ENCODE measurements at regions not wholly inside any gene's neighbourhood (a gene's known extent, or its start where the extent isn't known, plus 50 kb on each side); places are given as distances from the start of the nearest gene placed in this dataset.

DNA sequence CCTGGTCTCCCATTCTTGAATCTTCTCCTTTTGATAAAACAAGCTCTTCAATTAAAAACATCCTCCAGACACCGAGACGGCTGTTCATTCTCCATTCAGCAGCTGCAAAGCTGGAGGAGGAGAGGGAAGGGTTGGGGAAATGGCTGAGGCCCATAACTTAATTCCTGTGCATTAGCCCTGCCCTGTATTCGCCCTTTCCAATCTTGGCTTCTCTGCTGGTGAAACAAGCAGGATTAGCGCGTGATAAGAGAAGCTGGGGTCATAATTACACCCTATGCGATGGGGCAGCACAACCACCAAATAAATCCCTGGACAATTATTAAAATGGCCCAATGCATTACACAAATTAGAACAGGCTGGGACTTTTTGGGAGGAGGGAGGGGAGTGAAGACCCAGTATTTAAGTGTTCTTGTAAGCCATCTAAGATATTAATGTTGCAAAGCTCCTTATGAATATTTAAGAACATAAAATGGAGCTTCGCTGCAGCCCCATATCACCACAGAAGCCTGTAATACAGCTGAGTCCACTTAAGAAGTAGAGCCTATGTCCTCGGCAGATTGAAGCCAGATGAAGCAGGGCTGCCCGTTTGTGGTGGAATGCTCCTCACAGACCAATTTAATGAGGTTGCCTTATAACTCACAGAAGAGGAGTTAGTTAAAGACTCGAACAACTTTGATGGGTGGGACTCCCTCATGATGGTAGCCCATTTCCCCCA, 176.6 kb upstream of the SKOR2 start:
- TF ChIP-seq GATA2 (IDR thresholded peaks at IDR 0.05; ENCODE audit: insufficient read depth, insufficient read length, low read depth, low read length) (no peak), JUN (IDR thresholded peaks at IDR 0.05; ENCODE audit: borderline replicate concordance, insufficient read depth, insufficient read length, low read depth) (no peak), POLR2AphosphoS5 (IDR thresholded peaks at IDR 0.05; ENCODE audit: insufficient read depth, low read depth, low read length) (no peak), EZH2 (IDR thresholded peaks at IDR 0.05; ENCODE audit: borderline replicate concordance, low read depth, low read length, severe bottlenecking) (no peak), FOS (IDR thresholded peaks at IDR 0.05; ENCODE audit: borderline replicate concordance, insufficient read depth, low read length) (no peak), MYC (IDR thresholded peaks at IDR 0.05; ENCODE audit: low read depth, low read length) (no peak)
- TF ChIP-seq, protein P1, sequence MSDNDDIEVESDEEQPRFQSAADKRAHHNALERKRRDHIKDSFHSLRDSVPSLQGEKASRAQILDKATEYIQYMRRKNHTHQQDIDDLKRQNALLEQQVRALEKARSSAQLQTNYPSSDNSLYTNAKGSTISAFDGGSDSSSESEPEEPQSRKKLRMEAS (IDR thresholded peaks at IDR 0.05; ENCODE audit: insufficient read depth, insufficient read length): no peak
- H4K20me1 ChIP-seq (replicated peaks; ENCODE audit: control insufficient read depth, extremely low read depth, insufficient read depth, low read length): no peaks in the 10 kb centered on the region
- FAIRE-seq: no peak
- H2AFZ ChIP-seq (ENCODE audit: low read depth, low read length): no peak overlapping the region
- ChIA-PET CTCF (no interaction called here), POLR2A (no interaction called here)
- H3K9me1 ChIP-seq (replicated peaks; ENCODE audit: control insufficient read depth, extremely low read depth, insufficient read depth, low read length): no peaks in the 10 kb centered on the region
- no peaks in the 10 kb centered on the region for H3K79me2 ChIP-seq (ENCODE audit: control insufficient read depth, insufficient read depth, low read length)
- no peak overlapping the region for H3K4me3 ChIP-seq (replicated peaks in 1 of 3; ENCODE audit: insufficient read depth in 1 of 3, low read depth in 1 of 3, low read length in 3 of 3)
- no peaks in the 10 kb centered on the region for H3K27me3 ChIP-seq (ENCODE audit: control insufficient read depth in 2 of 2, insufficient read depth in 2 of 2, low read length in 2 of 2)
- no peaks in the 10 kb centered on the region for H3K9me3 ChIP-seq (replicated peaks; ENCODE audit: control insufficient read depth, insufficient read depth, low read length)
- DNase-seq (ENCODE audit: low read depth, low spot score): no peak
- BruUV-seq (replicated peaks): no TSS peak
- dilution Hi-C loops (cut with MboI; ENCODE audit: extremely low pct_ligation_motif_present, low sequenced_read_pairs) (no loop called here), intact Hi-C loops (cut with micrococcal nuclease) (no loop called here)
- H3K4me2 ChIP-seq (ENCODE audit: insufficient read depth, low read length): no peak overlapping the region
- H3K27ac ChIP-seq (ENCODE audit: insufficient read depth, low read depth, low read length): no peak overlapping the region
- no peaks in the 10 kb centered on the region for H3K4me1 ChIP-seq (ENCODE audit: control insufficient read depth, extremely low read depth, insufficient read depth, low read length)
- H3K9ac ChIP-seq (replicated peaks; ENCODE audit: extremely low read depth, insufficient read depth, low read length): no peak overlapping the region
- H3K36me3 ChIP-seq (ENCODE audit: control insufficient read depth in 2 of 2, extremely low read depth in 1 of 2, insufficient read depth in 2 of 2, low read length in 2 of 2): no peaks in the 10 kb centered on the region

DNA sequence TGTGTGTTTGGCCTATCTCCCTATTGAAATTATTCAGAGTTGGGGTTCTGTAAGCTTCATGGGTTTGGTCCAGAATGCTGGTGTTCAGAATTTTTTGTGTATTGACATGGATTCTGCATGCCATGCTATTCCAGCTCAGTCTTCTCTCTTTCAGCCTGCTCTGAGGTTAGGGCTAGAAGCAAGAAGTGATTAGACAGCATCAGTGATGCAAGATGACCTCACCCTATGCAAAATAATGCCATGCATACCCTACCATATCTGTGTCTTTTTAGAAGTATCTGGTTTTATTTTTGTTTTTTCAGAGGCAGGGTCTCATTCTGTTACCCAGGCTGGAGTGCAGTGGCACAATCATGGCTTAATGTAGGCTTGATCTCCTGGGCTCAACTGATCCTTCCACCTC, 175.6 kb upstream of the SKOR2 start:
- no peaks in the 10 kb centered on the region for H3K4me1 ChIP-seq (ENCODE audit: control insufficient read depth, extremely low read depth, insufficient read depth, low read length)
- no peaks in the 10 kb centered on the region for H3K27me3 ChIP-seq (ENCODE audit: control insufficient read depth in 2 of 2, insufficient read depth in 2 of 2, low read length in 2 of 2)
- FAIRE-seq: no peak
- no peak for TF ChIP-seq GATA2 (IDR thresholded peaks at IDR 0.05; ENCODE audit: insufficient read depth, insufficient read length, low read depth, low read length)
- TF ChIP-seq POLR2A (IDR thresholded peaks at IDR 0.05; ENCODE audit: low read depth, low read length): no peak
- TF ChIP-seq, protein P1 (IDR thresholded peaks at IDR 0.05; ENCODE audit: insufficient read depth, insufficient read length): no peak
- no peak for TF ChIP-seq FOS (IDR thresholded peaks at IDR 0.05; ENCODE audit: borderline replicate concordance, insufficient read depth, low read length)
- no peak for TF ChIP-seq MYC (IDR thresholded peaks at IDR 0.05; ENCODE audit: low read depth, low read length)
- TF ChIP-seq EZH2 (IDR thresholded peaks at IDR 0.05; ENCODE audit: borderline replicate concordance, low read depth, low read length, severe bottlenecking): no peak
- TF ChIP-seq JUN (IDR thresholded peaks at IDR 0.05; ENCODE audit: borderline replicate concordance, insufficient read depth, insufficient read length, low read depth): no peak
- no peak for TF ChIP-seq POLR2AphosphoS5 (IDR thresholded peaks at IDR 0.05; ENCODE audit: insufficient read depth, low read depth, low read length)
- TF ChIP-seq, protein P2, sequence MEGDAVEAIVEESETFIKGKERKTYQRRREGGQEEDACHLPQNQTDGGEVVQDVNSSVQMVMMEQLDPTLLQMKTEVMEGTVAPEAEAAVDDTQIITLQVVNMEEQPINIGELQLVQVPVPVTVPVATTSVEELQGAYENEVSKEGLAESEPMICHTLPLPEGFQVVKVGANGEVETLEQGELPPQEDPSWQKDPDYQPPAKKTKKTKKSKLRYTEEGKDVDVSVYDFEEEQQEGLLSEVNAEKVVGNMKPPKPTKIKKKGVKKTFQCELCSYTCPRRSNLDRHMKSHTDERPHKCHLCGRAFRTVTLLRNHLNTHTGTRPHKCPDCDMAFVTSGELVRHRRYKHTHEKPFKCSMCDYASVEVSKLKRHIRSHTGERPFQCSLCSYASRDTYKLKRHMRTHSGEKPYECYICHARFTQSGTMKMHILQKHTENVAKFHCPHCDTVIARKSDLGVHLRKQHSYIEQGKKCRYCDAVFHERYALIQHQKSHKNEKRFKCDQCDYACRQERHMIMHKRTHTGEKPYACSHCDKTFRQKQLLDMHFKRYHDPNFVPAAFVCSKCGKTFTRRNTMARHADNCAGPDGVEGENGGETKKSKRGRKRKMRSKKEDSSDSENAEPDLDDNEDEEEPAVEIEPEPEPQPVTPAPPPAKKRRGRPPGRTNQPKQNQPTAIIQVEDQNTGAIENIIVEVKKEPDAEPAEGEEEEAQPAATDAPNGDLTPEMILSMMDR (IDR thresholded peaks at IDR 0.05; ENCODE audit: extremely low read depth in 1 of 2, insufficient read depth in 1 of 2, low read depth in 1 of 2, low read length in 2 of 2): no peak
- no peak overlapping the region for H3K9ac ChIP-seq (replicated peaks; ENCODE audit: extremely low read depth, insufficient read depth, low read length)
- ChIA-PET POLR2A (no interaction called here), CTCF (no interaction called here)
- no peaks in the 10 kb centered on the region for H3K9me3 ChIP-seq (replicated peaks; ENCODE audit: control insufficient read depth, insufficient read depth, low read length)
- no peak overlapping the region for H3K4me3 ChIP-seq (replicated peaks in 1 of 3; ENCODE audit: insufficient read depth in 1 of 3, low read depth in 1 of 3, low read length in 3 of 3)
- no peak overlapping the region for H3K4me2 ChIP-seq (ENCODE audit: insufficient read depth, low read length)
- H3K27ac ChIP-seq (ENCODE audit: insufficient read depth, low read depth, low read length): no peak overlapping the region
- no TSS peak for BruUV-seq (replicated peaks)
- no peak overlapping the region for H2AFZ ChIP-seq (ENCODE audit: low read depth, low read length)
- dilution Hi-C loops (cut with MboI; ENCODE audit: extremely low pct_ligation_motif_present, low sequenced_read_pairs): no loop called here
- H4K20me1 ChIP-seq (replicated peaks; ENCODE audit: control insufficient read depth, extremely low read depth, insufficient read depth, low read length): no peaks in the 10 kb centered on the region
- intact Hi-C loops (cut with micrococcal nuclease): no loop called here
- H3K9me1 ChIP-seq (replicated peaks; ENCODE audit: control insufficient read depth, extremely low read depth, insufficient read depth, low read length): no peaks in the 10 kb centered on the region
- no peaks in the 10 kb centered on the region for H3K36me3 ChIP-seq (ENCODE audit: control insufficient read depth in 2 of 2, extremely low read depth in 1 of 2, insufficient read depth in 2 of 2, low read length in 2 of 2)
- no peaks in the 10 kb centered on the region for H3K79me2 ChIP-seq (ENCODE audit: control insufficient read depth, insufficient read depth, low read length)
- DNase-seq (ENCODE audit: low read depth, low spot score): no peak
